SK-N-SH (cell line): ENCODE measurements at regions not wholly inside any gene's neighbourhood (a gene's known extent, or its start where the extent isn't known, plus 50 kb on each side); places are given as distances from the start of the nearest gene placed in this dataset.

ENCODE experiments used
- CTCF ChIA-PET: fragments of 300-600, 350-600 bp; formaldehyde crosslinking; extraction: SDS; loops from one replicate; lab custom pipeline; 2021; lab: Yijun Ruan, JAX
- POLR2A ChIA-PET: fragments of 350-600 bp; sonication (Branson Sonifier 250); formaldehyde crosslinking; extraction: SDS; loops from one replicate; lab custom pipeline; 2020; ENCODE audit warnings: antibody characterized with exemption, inconsistent platforms; lab: Yijun Ruan, JAX
- DNase-seq: peaks from one replicate; pipeline ENCODE4 v3.0.0; 2012
- H2AFZ ChIP-seq: fragments of 200-600 bp; sonication (generic); 2 replicates; pipeline ENCODE4 v1.8.1; 2016; ENCODE audit warnings: antibody characterized with exemption, mild to moderate bottlenecking, low read depth
- H3F3A ChIP-seq: fragments of 200-600 bp; sonication (generic); replicated peaks from 2 replicates; pipeline ENCODE3; 2016; ENCODE audit warnings: antibody characterized with exemption, mild to moderate bottlenecking; ENCODE audit not compliant: insufficient read depth
- H3K27ac ChIP-seq, 2 experiments: fragments of 200-500 bp in 1 of 2; fragments of 200-600 bp in 1 of 2; sonication (Bioruptor generic) in 1 of 2; sonication (generic), shearing (Covaris generic) in 1 of 2; 2 replicates each; pipeline versions ENCODE4 v1.5.1 to v1.6.1; 2014 to 2016; ENCODE audit warnings: low read depth in 2 of 2, inconsistent platforms in 1 of 2, low read length in 1 of 2, mild to moderate bottlenecking in 1 of 2, mixed read lengths in 1 of 2
- H3K27me3 ChIP-seq: fragments of 200-600 bp; sonication (generic), shearing (Covaris generic); 2 replicates; pipeline ENCODE4 v1.6.1; 2016; ENCODE audit warnings: mixed run types; ENCODE audit not compliant: insufficient read depth
- H3K36me3 ChIP-seq, 2 experiments: fragments of 200-500 bp in 1 of 2; fragments of 200-600 bp in 1 of 2; sonication (Bioruptor generic) in 1 of 2; sonication (generic) in 1 of 2; replicated peaks in 1 of 2; 2 replicates each; pipeline versions ENCODE3 to v1.5.1; 2014 to 2016; ENCODE audit warnings: low read length in 1 of 2, mild to moderate bottlenecking in 1 of 2; ENCODE audit not compliant: insufficient read depth in 2 of 2, control insufficient read depth in 1 of 2
- H3K4me1 ChIP-seq, 2 experiments: fragments of 200-500 bp in 1 of 2; fragments of 200-600 bp in 1 of 2; sonication (Bioruptor generic) in 1 of 2; sonication (generic), shearing (Covaris generic) in 1 of 2; 2 replicates each; pipeline versions ENCODE4 v1.5.1 to v1.6.1; 2014 to 2016; ENCODE audit warnings: low read depth in 1 of 2, low read length in 1 of 2, mixed run types in 1 of 2; ENCODE audit not compliant: insufficient read depth in 2 of 2, control insufficient read depth in 1 of 2
- H3K4me2 ChIP-seq: fragments of 200-600 bp; sonication (generic), shearing (Covaris generic); 2 replicates; pipeline ENCODE4 v1.6.1; 2017; ENCODE audit warnings: mixed run types
- H3K4me3 ChIP-seq, 2 experiments: fragments of 200-500 bp in 1 of 2; fragments of 200-600 bp in 1 of 2; sonication (Bioruptor generic) in 1 of 2; sonication (generic), shearing (Covaris generic) in 1 of 2; 2 replicates each; pipeline versions ENCODE4 v1.5.1 to v1.8.1; 2014 to 2016; ENCODE audit warnings: low read depth in 2 of 2, inconsistent platforms in 1 of 2, low read length in 1 of 2, mild to moderate bottlenecking in 1 of 2, mixed read lengths in 1 of 2, moderate library complexity in 1 of 2
- H3K79me2 ChIP-seq: fragments of 200-600 bp; sonication (generic); 2 replicates; pipeline ENCODE4 v1.8.1; 2017; ENCODE audit warnings: mild to moderate bottlenecking; ENCODE audit not compliant: insufficient read depth
- H3K9ac ChIP-seq: fragments of 200-600 bp; sonication (generic); 2 replicates; pipeline ENCODE4 v1.6.1; 2017; ENCODE audit warnings: mixed run types
- H3K9me2 ChIP-seq: fragments of 200-600 bp; sonication (generic); 2 replicates; pipeline ENCODE4 v1.6.1; 2017; ENCODE audit warnings: mixed run types
- H3K9me3 ChIP-seq: fragments of 200-600 bp; sonication (generic); 2 replicates; pipeline ENCODE4 v1.6.1; 2017; ENCODE audit warnings: mixed run types, mild to moderate bottlenecking, moderate library complexity
- H4K20me1 ChIP-seq: fragments of 200-600 bp; sonication (generic); 2 replicates; pipeline ENCODE4 v1.6.1; 2017; ENCODE audit warnings: mild to moderate bottlenecking, mixed run types; ENCODE audit not compliant: insufficient read depth
- CHD2 ChIP-seq: fragments of 150-350 bp; IDR thresholded peaks from 2 replicates; pipeline ENCODE4 v1.6.1; 2018; ENCODE audit warnings: low read length; ENCODE audit not compliant: partially characterized antibody
- ELF1 ChIP-seq: IDR thresholded peaks from 2 replicates; pipeline ENCODE4 v1.4.0; 2012
- FOSL2 ChIP-seq: IDR thresholded peaks from 2 replicates; pipeline ENCODE4 v1.4.0; 2012; ENCODE audit warnings: low read depth, mild to moderate bottlenecking, moderate library complexity, borderline replicate concordance
- FOXM1 ChIP-seq: IDR thresholded peaks from 2 replicates; pipeline ENCODE4 v1.4.0; 2012; ENCODE audit warnings: low read depth, mild to moderate bottlenecking
- GATA2 ChIP-seq: sonication (generic); formaldehyde crosslinking; IDR thresholded peaks from 2 replicates; pipeline ENCODE4 v1.5.0; 2020; ENCODE audit warnings: mild to moderate bottlenecking, missing genetic modification reagents
- JUND ChIP-seq: IDR thresholded peaks from 2 replicates; pipeline ENCODE4 v1.4.0; 2012
- NFIC ChIP-seq: IDR thresholded peaks from 2 replicates; pipeline ENCODE4 v1.4.0; 2012; ENCODE audit warnings: borderline replicate concordance
- NRF1 ChIP-seq: IDR thresholded peaks from 2 replicates; pipeline ENCODE4 v1.6.1; 2012; ENCODE audit warnings: low read depth, mild to moderate bottlenecking, low read length
- POLR2AphosphoS5 ChIP-seq: IDR thresholded peaks from 2 replicates; pipeline ENCODE4 v1.6.1; 2012; ENCODE audit warnings: low read depth, low read length
- REST ChIP-seq: IDR thresholded peaks from 2 replicates; pipeline ENCODE4 v1.6.1; 2012; ENCODE audit warnings: mild to moderate bottlenecking, low read depth, low read length, moderate library complexity
- TAF1 ChIP-seq: IDR thresholded peaks from 2 replicates; pipeline ENCODE4 v1.6.1; 2012; ENCODE audit warnings: low read depth, mild to moderate bottlenecking, low read length, moderate library complexity, borderline replicate concordance
- TCF12 ChIP-seq: IDR thresholded peaks from 2 replicates; pipeline ENCODE4 v1.4.0; 2012
- USF1 ChIP-seq: IDR thresholded peaks from 2 replicates; pipeline ENCODE4 v1.4.0; 2012; ENCODE audit warnings: low read depth, borderline replicate concordance
- YY1 ChIP-seq: IDR thresholded peaks from 2 replicates; pipeline ENCODE4 v1.4.0; 2012; ENCODE audit warnings: low read depth, mild to moderate bottlenecking
- WGBS: methylation state at CpG from one replicate; pipeline ENCODE4 v1.1.6; 2017; ENCODE audit warnings: low lambda C conversion rate; 5-methylcytosine and 5-hydroxymethylcytosine counted together

DNA sequence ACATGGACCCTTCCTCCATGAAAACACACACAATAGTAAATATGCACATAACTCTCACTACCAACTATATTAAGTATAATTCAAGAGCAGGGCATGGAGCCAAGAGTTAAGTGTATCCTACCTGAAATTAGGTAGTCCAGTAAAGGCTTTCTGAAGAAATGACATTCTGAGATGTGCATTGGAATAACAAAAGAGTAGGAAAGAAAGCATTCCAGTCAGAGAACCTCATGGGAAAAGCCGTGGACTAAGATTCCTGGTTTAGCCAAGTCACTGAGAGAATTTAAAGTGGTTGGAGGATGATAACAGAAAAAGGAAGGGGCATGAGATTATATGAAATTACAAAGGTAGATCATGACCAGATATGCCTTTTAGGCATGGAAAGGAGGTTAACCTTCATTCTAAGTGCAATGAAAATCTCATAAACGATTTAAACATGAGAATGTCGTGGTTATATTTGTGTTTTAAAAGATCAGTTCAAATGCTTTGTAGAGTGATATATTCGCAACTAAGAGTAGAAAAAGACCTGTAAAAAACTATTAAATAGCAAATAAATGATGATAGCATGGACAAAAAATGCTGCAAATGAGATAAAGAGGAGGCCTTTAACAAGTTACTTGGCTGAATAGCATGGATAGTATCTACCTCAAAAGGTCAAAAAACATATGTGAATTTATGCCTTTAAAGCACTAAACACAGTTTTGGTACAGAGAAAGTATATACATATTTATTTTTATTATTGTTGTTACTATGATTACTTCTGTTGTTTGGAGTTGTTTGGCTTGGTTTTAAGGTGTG, 767.4 kb upstream of the GHITM start:
- H3K4me1 ChIP-seq: peaks cover 0 to 3% of the 10 kb centered on the region in 2 experiments; a peak in 1 of 4 replicates
- 0 out of 2 replicates have a peak overlapping the region, but pooled peaks have one; percentile 33 for H2AFZ ChIP-seq
- H3K9me2 ChIP-seq: 0 out of 2 replicates have a peak, but pooled peaks cover 2% of the 10 kb centered on the region
- H3F3A ChIP-seq: no peaks in the 10 kb centered on the region
- no peaks in the 10 kb centered on the region for H3K36me3 ChIP-seq
- CTCF ChIA-PET: interaction anchor here (1.8 kb wide), 1 partner anchor 500 kb away, joined by 7 read pairs; no protein-coding TSS in a partner anchor
- no peaks in the 10 kb centered on the region for H3K79me2 ChIP-seq
- H3K9me3 ChIP-seq: no peaks in the 10 kb centered on the region
- POLR2A ChIA-PET: no interaction called here
- DNase-seq: no peak
- peak overlapping the region in 1 of 2 experiments; percentile 14; a peak in 1 of 4 replicates for H3K27ac ChIP-seq
- H3K27me3 ChIP-seq: no peaks in the 10 kb centered on the region
- no peak overlapping the region for H3K9ac ChIP-seq
- no peak overlapping the region for H3K4me3 ChIP-seq
- TF ChIP-seq ELF1 (no peak), USF1 (no peak), JUND (no peak), NFIC (no peak), POLR2AphosphoS5 (no peak), CHD2 (no peak), NRF1 (no peak), GATA2 (CRISPR knock-in tag) (no peak)
- TF ChIP-seq, all 33 proteins: peak for 0
- no peak overlapping the region for H3K4me2 ChIP-seq
- H4K20me1 ChIP-seq: no peaks in the 10 kb centered on the region
- WGBS: 49% methylated on average over 4 of the region's 4 CpGs

GRCh38 chr10:83372646-83373045, 766.7 kb upstream of the GHITM start:
- Histone ChIP-seq H3K4me3 (no peak overlapping the region), H3K9me3 (no peaks in the 10 kb centered on the region), H3K9me2 (0 out of 2 replicates have a peak, but pooled peaks cover 2% of the 10 kb centered on the region), H3K4me2 (no peak overlapping the region), H3K36me3 (no peaks in the 10 kb centered on the region), H3K4me1 (peaks cover 0 to 3% of the 10 kb centered on the region in 2 experiments; a peak in 1 of 4 replicates), H4K20me1 (no peaks in the 10 kb centered on the region), H3K27ac (peak overlapping the region in 1 of 2 experiments; percentile 14; a peak in 2 of 4 replicates), H2AFZ (peak overlapping the region; percentile 61; the same call in 1 of the 2 replicates), H3K9ac (no peak overlapping the region), H3K27me3 (no peaks in the 10 kb centered on the region), H3F3A (no peaks in the 10 kb centered on the region), H3K79me2 (no peaks in the 10 kb centered on the region)
- WGBS: 17% methylated on average over 2 of the region's 2 CpGs
- CTCF ChIA-PET: interaction anchor here (1.8 kb wide), 1 partner anchor 499 kb away, joined by 7 read pairs; no protein-coding TSS in a partner anchor
- no peak for DNase-seq
- TF ChIP-seq TAF1 (no peak), FOXM1 (no peak), TCF12 (no peak), FOSL2 (peak; percentile 37; the same call in 1 of the 2 replicates), REST (no peak), YY1 (no peak)
- POLR2A ChIA-PET: no interaction called here
